HG03571 (cell line): ENCODE measurements at regions not wholly inside any gene's neighbourhood (a gene's known extent, or its start where the extent isn't known, plus 50 kb on each side); places are given as distances from the start of the nearest gene placed in this dataset.

Experiments used
- ATAC-seq: cut with Tn5 transposase; IDR thresholded peaks from one replicate; pipeline ENCODE4 v1.9.1; 2021; ENCODE audit not compliant: unreplicated experiment

DNA sequence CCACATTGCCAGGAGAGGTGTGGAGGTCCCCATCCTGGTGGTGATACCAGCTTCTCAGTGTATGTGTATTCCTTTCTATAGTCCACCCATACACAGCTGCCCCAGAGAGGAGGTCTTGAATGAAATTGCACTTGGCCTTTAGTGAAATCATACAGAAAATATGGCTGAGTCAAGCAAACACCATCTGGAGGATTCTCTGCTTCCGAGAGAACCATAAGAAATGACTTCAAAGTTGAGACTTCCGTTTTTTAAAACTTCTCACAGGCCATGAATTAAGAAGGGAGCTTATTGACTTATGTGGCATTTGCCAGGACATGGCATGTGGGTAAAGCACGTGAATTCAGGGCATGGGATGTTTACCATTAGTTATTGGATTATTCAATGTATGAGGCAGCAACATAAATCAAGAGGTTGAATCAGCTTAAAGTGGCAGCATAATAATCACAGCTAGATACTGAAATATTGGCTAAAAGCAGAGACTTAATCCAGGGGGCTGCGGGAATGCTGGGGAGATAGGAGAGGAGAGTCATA is 119.1 kb upstream of the MTNR1B start:
- ATAC-seq, result no peak

DNA sequence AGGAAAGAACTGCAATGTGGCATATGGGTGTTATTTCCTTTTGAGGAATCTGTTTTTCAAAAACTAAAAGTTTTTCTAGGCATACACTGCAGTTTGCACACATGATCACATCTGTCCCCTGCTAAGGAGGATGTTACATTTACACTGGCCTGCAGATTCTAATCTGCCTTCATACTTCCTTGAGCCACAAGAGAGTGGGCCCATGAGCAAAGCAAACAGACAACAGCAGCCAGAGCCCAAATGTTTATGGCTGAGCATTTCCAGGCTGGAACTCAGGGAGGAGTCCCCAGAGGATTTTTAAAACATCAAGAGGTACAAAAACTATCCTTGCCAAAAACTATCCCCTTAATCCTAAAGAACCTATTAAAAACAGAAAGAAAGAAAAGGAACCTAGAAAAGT is 117.2 kb upstream of the MTNR1B start:
- ATAC-seq, result no peak

DNA sequence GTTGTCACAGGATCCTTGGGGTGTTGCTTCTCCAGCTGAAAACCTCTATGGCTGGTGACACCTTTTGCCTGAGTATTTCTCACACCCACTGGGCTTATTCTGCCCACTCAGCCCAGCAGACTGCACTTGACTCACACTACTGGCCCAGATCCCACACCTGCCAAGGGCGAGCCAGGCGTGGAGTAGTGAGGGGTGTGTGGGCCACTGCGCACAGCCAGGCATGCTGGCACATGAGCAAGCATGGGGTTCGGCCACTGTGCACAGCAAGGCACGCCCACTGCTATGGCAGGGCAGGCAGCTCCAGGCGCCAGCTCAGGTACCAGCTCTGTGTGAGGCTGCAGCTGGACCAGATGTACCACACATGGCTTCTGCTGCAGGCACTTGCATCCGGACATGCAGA is 116.5 kb upstream of the MTNR1B start:
- no peak for ATAC-seq

DNA sequence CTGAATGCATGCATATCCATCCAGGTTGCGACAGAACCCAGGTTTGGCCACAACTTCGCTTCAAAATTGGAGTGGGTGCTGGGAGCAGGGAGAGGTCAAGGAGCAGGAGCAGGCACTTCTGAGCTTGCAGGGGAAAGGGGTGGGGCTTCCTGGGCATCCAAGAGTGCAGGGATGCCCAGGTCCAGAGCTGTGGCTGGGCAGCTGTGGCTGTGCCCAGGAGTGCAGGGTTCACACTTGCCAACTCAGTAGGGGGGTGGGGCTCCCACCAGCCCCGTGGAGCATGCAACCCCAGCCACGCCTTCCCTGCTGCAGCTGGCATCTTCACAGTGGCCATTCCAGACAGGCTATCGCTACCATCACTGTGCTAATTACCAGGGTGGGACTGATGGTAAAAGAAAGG is 115.3 kb upstream of the MTNR1B start:
- no peak for ATAC-seq

DNA sequence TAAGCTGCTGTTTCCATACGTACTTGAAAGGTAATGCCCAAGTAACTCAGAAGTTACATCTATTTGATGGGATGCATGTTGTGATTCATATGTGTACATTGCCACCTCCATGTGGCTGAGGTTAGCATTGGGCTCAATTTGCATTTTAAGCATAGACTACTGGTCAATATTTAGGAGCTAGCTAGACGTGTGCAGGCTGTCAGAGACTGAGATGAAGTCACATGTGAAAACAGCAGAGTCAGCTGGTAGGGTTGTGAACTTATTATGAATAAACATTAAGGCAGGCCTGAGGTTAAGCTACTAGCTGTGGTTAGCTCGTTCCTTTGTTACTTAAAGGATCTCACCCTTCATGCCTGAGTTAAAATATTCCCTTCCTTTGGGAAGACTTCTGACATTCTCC is 114.5 kb upstream of the MTNR1B start:
- no peak for ATAC-seq

DNA sequence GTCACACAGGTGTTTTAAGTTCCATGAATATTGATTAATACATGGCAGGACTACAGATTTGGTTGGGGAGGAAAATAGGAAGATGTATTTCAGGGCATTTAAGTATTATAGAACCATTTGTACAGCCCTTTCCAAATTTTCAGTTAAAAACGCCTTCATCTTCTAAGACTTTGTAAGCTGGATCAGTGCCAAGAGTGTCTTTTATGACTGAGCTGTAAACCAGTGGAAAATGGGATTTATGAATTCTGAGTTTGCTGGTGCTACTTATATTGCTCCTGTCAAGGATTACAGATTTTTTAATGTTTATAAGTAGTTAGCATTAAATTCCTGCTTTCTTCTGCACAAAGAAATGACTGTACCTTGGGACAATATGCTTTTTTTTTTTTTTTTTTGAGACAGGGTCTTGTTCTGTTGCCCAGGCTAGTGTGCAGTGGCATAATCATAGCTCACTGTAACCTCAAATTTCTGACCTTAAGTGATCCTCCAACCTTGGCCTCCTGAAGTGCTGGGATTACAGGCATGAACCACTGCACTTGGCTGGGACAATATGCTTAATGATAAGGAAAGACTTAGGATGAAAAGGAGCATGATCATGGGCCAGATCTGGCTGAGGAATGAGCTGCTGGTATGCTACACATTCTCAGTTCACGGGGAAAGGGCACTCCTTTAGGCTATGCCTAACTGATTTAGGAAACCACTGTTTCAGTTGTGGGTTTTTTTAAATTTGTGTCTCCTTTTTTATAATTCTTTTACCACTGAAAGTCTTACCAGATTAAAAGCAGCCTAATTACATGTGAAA is 113.6 kb upstream of the MTNR1B start:
- no peak for ATAC-seq

DNA sequence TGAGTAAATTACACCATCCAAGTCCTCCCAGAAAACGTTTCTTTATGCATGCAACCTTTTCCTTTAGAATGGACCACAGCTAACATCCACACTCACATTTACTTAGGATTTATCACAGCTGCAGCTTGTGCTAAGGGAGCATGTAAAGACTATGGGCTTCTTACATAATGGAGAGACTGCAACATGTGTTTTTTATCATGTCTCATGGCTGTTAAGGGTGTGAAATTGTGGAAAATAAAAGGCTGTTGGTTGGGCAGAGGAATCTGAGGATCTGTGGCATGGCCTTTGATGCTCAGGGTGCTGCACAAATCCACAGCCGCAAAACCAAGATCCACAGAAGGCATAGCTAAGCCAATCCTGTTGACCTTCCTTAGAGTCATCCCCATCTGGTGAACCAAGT is 112.0 kb upstream of the MTNR1B start:
- ATAC-seq, result no peak

DNA sequence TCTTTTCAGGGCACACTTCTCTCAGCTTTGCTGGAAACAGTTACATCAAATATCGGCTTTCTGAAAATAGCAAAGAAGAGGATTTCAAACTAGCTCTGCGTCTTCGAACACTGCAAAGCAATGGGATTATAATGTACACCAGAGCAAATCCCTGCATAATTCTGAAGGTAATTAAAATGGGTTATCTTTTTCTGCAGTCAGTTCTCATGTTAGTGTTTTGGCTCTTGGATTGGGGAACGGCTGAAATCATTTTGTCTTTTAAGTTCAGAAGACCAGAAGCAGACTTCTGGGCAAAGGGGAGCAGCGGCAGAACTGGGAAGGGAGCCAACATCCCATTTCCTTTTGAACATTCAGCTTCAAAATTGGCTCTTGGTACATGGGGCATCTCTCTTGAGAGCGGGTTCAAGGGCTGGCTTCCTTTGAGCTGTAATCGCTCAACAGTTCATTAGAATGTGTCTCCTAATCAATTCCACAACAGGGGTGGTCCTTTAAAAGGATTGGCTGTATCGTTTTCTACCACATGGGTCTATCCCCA is 110.2 kb upstream of the MTNR1B start:
- no peak for ATAC-seq

DNA sequence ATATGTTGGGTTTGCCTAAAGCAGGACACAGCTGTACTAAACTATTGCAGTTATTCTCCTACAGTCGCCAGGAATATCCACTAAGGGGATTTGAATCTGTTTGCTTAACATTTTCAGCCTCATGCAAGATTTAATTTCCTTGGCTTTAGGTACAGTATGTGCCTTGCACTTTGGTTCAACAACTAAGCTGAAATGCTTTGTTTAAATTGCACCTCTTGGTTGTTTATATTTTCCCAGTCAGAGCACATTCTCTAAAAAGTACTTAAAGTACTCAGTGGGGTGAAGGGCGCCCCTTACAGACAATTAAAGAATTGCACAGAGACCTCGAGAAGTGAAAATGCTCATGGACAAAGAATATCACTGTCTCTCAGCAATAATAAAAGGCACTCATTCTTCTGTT is 107.8 kb upstream of the MTNR1B start:
- no peak for ATAC-seq

DNA sequence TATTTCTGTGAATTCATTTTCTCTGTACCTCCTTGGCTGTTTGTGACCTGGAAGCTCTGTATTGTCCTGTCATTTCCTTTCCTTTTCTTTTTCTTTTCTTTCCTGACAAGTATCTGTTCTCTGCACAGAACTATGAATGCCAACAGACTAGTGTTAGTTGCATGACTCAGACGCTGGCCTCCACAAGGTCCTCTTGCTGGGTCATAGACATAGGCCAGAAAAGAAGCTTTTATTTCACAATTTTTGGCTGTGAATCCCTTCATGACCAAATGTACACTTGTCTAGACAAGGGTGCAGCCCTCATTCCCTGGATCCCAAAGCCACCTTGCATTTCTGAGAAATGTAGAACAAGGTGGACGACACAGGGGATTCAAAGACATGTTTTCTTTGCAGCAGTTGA is 104.1 kb upstream of the MTNR1B start:
- ATAC-seq, result no peak

DNA sequence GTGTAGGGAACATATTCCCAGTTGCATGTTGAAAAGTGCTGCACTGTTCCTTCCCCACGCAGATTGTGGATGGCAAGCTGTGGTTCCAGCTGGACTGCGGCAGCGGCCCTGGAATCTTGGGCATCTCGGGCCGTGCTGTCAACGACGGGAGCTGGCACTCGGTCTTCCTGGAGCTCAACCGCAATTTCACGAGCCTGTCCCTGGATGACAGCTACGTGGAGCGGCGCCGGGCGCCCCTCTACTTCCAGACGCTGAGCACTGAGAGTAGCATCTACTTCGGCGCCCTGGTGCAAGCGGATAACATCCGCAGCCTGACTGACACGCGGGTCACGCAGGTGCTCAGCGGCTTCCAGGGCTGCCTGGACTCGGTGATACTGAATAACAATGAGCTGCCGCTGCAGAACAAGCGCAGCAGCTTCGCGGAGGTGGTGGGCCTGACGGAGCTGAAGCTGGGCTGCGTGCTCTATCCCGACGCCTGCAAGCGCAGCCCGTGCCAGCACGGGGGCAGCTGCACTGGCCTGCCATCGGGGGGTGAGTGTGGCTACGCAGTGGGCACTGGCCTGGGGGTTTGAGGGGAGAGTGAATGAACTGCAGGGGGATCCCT is 102.7 kb upstream of the MTNR1B start:
- no peak for ATAC-seq

DNA sequence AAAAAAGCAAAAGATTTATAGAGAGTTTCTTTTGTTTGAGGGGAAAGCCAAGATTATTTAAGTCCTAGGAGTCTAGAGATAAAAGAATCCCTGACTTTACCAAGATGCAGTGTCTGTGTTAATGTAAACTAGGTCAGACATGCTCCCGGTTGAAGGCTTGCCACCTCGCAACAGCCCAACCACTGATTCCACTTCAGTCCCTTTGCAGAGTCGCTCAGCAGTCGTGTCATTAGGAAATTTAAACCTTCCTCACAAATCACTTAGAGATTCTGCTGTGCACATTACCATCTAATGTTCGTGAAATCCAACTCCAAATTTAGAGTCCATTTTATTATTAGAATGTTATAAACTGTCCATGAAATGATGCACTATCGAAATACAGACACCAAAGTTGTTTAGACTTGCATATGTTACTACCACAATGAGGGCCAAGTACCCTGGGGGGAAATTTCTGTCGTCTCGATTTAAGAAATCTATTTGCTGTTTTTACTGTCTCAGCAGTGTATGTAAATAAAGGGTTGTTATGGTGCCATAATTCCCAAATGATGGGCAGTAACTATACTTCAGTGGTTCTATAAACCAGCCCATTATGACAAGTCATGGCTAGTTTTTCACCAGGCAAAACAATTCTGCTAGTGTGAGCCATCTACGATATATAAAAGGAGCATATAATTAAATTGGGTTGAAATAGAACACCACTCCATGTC is 101.4 kb upstream of the MTNR1B start:
- ATAC-seq, result no peak

DNA sequence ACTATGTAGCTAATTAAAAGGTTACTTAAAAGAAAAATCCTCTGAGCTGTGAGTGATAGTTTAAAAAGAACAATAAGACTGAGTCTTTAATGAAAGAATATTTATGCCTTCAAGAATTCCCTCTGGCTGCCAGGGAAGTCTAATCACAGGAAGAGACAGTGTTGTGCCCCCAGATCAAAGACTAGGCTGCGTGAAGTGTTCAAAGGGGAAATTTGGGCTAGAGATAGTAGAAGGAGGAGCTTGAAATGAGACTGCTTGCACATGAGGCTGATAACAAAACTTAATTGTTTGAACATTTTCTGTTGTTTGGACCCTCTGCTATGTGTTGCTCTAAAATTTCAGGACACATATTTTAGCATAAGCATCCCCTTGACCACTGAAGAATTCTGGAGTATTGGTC is 99.7 kb upstream of the MTNR1B start:
- ATAC-seq, result no peak

DNA sequence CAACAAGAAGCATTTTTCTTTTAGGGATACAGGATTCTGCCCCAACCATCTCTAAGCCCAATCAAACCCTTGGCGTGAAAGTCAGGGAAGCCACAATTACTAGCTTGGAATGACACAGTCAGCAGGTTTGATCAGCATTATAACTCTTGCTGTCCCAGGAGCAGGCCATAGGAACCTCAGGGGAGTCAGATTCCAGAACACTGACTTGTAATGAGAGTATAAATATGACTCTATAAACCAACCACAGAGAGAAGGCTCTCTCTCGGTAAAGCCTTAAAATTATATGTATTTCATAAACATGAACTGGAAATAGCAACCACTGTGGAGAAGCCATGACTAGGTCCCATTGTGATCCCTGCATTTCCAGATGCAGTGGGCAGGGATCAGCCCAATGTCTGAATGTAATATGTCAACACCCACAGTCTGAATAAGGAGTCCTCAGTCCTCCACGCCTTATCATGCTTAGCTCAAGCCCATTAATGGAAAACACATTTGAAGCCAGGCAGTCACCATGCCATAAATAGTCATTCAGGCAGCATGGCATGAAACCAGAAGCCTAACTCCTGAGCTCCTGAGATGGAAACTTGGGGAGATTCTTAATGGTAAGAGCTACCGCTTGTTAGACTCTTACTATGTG is 99.1 kb upstream of the MTNR1B start:
- ATAC-seq, result no peak

DNA sequence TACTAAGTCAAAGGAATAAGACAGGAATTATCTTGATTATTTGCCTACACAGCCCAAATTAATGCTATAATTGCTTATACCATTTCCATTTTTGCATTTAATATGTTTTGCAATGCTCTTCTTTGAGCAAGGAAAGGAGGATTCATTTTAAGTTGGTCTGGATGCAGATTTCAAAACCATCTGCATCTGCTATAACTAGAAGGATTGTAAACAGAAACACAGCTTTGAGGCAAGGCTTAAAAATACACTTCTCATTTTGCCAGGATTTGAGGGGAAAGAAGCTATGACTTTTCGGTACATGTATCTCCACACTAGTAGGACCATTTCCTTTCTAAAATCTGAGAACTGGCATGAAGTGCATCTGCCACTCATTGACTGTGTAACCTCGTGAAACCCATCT is 95.9 kb upstream of the MTNR1B start:
- no peak for ATAC-seq

DNA sequence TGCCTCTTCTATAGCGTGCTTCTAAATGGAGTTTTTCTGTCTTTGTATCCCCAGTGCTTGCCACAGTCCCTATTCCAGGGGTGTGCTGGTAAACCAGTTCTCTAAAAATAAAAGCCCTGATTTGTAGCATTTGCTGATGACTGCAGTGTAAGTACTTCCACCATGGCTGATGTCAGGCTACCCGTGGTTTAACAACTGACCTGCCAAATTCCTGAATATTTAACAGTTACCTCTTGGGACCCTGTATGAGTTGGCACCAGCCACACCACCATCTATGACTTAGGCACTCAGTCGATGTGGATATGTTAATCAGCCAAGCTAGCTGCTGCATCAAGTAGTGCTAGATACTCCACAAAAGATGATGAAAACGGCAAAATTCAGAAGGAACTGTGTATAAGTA is 94.0 kb upstream of the MTNR1B start:
- no peak for ATAC-seq

DNA sequence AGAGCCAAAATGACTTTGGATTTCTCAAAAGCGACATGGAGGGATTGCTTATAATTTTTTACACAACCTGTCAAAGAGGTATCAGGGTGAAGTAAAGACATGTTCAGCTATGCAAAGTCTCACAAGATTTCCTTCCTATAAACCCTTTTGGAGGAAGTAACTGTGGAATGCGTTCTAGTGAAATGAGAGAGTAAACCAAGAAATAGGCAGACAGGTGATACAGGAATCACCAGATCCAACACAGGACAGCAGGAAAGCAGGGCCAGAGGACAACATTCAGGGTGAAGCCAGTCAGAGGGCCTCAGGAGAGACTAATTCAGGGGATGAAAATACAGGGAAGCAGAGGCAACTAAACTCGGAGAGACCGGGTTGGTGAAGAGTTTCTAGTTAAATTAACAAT is 90.4 kb upstream of the MTNR1B start:
- ATAC-seq, result no peak

DNA sequence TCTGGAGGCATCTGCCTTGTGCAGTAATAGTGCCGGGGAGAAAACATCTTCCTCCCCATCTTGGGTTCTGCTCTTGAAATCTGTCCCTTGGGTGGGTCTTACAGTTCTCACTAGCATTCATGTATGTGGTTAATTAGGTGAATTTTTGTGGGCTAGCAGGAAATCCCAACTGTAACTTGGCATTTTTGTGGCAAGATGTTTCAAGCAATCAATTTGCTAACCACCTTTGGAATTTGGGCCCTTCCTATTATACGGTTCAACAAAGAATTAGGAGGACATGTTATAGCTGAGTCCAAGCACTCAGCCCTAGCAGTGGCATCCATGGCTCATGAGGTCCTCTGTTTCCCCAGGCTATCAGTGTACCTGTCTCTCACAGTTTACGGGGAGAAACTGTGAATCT is 89.1 kb upstream of the MTNR1B start:
- ATAC-seq, result no peak

DNA sequence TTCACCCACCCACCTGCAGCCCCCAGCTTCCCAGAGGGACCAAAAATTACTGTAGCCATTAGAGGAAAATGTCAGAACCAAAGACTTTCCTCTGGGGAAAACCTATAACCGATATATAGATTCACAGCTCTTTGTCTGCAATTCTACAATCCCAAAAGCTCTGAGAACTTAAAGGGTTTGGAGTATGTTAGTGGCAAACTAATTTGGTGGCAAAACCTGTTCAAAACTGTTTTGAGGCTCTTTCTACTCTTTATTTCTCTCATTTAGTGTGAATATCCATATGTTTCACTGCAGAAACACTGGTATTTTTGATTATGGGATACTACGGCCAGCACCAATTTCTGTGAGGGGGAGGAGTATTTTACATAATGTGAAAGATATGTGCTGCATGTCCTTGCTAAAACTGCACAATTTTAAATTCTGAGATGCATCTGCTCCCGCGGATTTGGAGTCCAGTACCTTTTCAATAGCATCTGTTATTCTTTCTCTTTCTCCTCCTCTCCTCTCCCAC is 87.5 kb upstream of the MTNR1B start:
- no peak for ATAC-seq

DNA sequence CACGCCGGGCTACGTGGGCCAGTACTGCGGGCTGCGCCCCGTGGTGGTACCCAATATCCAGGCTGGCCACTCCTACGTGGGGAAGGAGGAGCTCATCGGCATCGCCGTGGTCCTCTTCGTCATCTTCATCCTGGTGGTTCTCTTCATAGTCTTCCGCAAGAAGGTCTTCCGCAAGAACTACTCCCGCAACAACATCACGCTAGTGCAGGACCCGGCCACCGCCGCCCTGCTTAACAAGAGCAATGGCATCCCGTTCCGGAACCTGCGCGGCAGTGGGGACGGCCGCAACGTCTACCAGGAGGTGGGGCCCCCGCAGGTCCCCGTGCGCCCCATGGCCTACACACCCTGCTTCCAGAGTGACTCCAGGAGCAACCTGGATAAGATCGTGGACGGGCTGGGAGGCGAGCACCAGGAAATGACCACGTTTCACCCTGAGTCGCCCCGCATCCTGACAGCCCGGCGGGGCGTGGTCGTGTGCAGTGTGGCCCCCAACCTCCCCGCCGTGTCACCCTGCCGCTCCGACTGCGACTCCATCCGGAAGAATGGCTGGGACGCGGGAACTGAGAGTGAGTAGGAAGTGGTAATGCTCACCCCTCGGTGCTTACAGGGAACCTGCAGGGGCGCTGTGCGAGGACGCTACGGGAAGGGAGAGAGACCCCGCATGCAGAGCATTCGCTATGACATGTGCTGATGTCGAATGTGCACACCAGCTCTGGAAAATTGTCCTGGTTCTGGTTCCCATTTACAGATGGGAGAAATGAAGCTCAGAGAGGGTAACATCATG is 86.4 kb upstream of the MTNR1B start:
- ATAC-seq, result no peak
